ENCODE measurements at regions not wholly inside any gene's neighbourhood (a gene's known extent, or its start where the extent isn't known, plus 50 kb on each side); places are given as distances from the start of the nearest gene placed in this dataset.

- TF ChIP-seq SPI1 (IDR thresholded peaks at IDR 0.05; ENCODE audit: low read depth, low read length) (no peak), POLR2A (IDR thresholded peaks at IDR 0.05; ENCODE audit: low read depth, low read length) (no peak)
Observed at GRCh38 chr10:60448246-60448645, 58.6 kb upstream of the ANK3 start.

Data from GM12891 (cell line).